Upper lobe of left lung (tissue), 4 donors: ENCODE measurements at regions not wholly inside any gene's neighbourhood (a gene's known extent, or its start where the extent isn't known, plus 50 kb on each side); places are given as distances from the start of the nearest gene placed in this dataset.

Source experiments
- CTCF ChIP-seq, 6 experiments: fragments of 450-650 bp in 4 of 6; fragments of 200-600 bp in 2 of 6; sonication (generic) in 2 of 6; IDR thresholded peaks; one replicate each; pipeline ENCODE4 v1.5.1; 2016 to 2019; ENCODE audit warnings: antibody characterized with exemption in 6 of 6
- EP300 ChIP-seq, 4 donors: sonication (generic); formaldehyde crosslinking; IDR thresholded peaks; one replicate each; pipeline ENCODE4 v1.5.1; 2017; ENCODE audit warnings: antibody characterized with exemption in 4 of 4, control low read depth in 2 of 4
- POLR2A ChIP-seq, 4 donors: fragments of 450-650 bp; IDR thresholded peaks; one replicate each; pipeline ENCODE4 v1.5.1; 2016 to 2017; ENCODE audit warnings: antibody characterized with exemption in 4 of 4, mild to moderate bottlenecking in 2 of 4

DNA sequence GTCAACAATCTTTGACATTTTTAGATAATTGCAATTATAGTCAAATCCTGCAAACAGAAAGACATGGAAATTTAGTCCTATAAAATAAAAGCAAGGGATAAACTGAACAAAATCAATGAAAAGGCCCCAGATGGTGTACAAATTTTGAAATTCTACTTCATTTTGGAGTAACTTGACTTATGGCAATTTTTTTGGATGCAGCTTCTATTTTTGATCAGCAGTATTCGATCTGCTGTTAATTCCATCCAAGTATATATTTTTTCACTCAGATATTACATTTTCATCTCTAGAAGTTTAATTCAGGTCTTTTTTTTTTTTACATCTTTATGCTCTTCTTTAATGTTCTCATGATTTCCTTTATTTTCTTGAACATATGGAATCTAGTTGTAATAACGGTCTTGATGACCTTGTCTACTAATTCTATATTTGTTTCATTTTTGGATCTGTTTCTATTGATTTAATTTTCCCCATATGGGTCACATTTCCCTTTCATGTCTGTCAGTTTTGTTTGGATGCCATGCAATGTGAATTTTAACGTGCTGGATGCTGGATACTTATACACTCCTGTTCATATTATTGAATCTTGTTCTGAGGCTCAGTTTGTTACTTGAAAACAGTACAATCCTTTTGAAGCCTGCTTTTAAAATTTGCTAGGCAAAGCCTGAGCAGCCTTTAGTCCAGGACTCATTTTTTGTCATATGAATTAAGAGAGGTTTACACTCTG lies 164.3 kb upstream of the FAM3C start:
- TF ChIP-seq CTCF (IDR thresholded peaks at IDR 0.05) (no peak), POLR2A (IDR thresholded peaks at IDR 0.05) (no peak), EP300 (IDR thresholded peaks at IDR 0.05) (no peak)
